ENCODE measurements at regions not wholly inside any gene's neighbourhood (a gene's known extent, or its start where the extent isn't known, plus 50 kb on each side); places are given as distances from the start of the nearest gene placed in this dataset.
"Not testable (repeated sequence)": the region's sequence is repeated elsewhere in the genome, so short reads cannot be mapped to it uniquely, and the experiment has no call there.

DNA sequence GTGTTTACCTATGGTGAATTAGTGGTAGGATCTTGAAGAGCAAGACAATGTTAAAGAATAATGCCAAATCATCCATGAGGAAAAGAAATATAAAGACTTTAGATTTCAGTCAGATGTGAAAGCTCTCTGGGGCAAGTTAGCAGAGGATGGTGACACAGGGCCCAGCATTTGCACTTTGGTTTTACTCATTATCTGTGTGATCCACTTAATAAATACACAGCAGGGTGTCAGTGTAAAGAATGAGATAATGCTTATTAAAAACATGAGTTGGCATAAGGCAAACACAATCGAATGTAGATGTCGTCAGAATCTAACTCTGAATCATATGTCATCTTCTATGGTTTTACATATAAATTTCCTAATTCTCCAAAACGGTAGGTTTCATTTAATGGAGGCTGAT is 130.4 kb upstream of the PREP start:
- TF ChIP-seq, protein P1, sequence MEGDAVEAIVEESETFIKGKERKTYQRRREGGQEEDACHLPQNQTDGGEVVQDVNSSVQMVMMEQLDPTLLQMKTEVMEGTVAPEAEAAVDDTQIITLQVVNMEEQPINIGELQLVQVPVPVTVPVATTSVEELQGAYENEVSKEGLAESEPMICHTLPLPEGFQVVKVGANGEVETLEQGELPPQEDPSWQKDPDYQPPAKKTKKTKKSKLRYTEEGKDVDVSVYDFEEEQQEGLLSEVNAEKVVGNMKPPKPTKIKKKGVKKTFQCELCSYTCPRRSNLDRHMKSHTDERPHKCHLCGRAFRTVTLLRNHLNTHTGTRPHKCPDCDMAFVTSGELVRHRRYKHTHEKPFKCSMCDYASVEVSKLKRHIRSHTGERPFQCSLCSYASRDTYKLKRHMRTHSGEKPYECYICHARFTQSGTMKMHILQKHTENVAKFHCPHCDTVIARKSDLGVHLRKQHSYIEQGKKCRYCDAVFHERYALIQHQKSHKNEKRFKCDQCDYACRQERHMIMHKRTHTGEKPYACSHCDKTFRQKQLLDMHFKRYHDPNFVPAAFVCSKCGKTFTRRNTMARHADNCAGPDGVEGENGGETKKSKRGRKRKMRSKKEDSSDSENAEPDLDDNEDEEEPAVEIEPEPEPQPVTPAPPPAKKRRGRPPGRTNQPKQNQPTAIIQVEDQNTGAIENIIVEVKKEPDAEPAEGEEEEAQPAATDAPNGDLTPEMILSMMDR (IDR thresholded peaks at IDR 0.05) = no peak
- TF ChIP-seq POLR2A (IDR thresholded peaks at IDR 0.05) = no peak
- no peaks in the 10 kb centered on the region for H3K4me1 ChIP-seq
- H3K9me3 ChIP-seq = no peaks in the 10 kb centered on the region
- ATAC-seq = no peak
- 65 to 72% methylated on average over 3 of the region's 3 CpGs for WGBS, 2 donors
- intact Hi-C loops (cut with DNase I) = no loop called here
- no peaks in the 10 kb centered on the region for H3K27me3 ChIP-seq
- no peak overlapping the region for H3K4me3 ChIP-seq
- H3K27ac ChIP-seq = no peak overlapping the region
- DNase-seq = no peak
- H3K36me3 ChIP-seq (replicated peaks in 1 of 2; ENCODE audit: insufficient read depth in 1 of 2, low read depth in 2 of 2) = no peaks in the 10 kb centered on the region

DNA sequence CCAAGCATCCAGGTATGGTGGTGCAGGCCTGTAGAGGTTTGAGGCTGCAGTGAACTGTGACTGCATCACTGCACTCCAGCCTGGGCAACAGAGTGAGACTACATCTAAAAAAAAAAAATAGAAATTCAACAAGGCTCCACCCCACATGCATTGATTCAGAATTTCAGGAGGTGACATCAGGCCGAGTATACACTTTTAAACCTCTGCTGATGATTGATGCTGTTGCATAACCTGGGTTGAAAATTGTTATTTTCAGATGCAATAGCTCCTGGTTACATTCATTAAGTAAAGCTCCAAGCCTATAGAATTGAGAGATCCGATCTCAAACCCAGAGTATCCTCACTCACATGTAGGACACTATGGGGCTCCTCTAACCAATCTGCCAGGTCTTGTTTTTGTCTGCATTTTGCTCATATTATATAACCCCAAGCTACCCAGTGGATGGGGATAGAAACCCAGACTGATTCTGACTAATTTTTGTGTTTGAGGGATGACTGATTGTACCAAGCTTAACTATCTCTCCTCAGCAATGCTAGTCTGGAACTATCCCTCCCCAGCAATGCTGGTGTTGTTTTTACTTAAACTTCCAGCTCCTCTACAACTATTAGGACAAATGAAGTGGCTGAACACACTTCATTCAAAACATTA is 123.5 kb upstream of the PREP start:
- intact Hi-C loops (cut with DNase I) = no loop called here
- TF ChIP-seq, protein P1 (IDR thresholded peaks at IDR 0.05) = no peak
- no peak for TF ChIP-seq POLR2A (IDR thresholded peaks at IDR 0.05)
- H3K27ac ChIP-seq = no peak overlapping the region
- WGBS, 2 donors = 48 to 55% methylated on average over 2 of the region's 2 CpGs
- no peaks in the 10 kb centered on the region for H3K4me1 ChIP-seq
- H3K27me3 ChIP-seq = no peaks in the 10 kb centered on the region
- DNase-seq = no peak
- H3K36me3 ChIP-seq (replicated peaks in 1 of 2; ENCODE audit: insufficient read depth in 1 of 2, low read depth in 2 of 2) = no peaks in the 10 kb centered on the region
- no peak overlapping the region for H3K4me3 ChIP-seq
- no peaks in the 10 kb centered on the region for H3K9me3 ChIP-seq
- ATAC-seq = no peak

DNA sequence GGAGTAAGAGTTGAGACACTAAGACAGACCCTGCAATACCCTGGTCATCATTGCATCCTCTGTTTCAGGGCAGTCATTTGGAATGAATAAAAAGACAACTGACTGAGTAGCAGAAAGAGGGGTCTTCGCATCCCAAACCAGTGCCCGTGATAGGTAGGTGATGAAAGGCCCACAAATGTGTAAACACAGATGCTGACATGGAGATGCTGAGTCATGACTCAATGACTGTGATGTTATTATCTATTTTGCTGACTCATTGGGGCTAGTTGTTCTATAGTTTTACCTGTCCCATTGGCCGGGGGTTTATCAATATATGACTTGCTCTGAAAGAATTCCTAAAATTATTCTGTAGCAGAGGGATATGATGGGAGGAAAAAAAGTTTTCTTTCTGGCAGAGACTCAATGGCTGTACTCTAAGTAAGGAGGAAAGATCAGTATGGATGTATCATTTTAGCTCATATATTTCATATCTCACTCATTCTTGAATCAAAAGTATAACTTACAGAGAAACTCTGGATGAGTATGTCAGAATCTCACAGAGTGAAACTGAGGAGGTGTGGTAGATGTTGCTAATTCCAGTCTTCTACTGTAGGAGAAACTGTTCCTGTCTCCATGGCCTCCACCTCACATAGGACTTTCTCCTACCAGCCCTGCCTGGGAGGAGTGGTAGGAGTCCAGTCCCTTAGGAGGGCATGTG is 119.9 kb upstream of the PREP start:
- H3K27me3 ChIP-seq = no peaks in the 10 kb centered on the region
- H3K27ac ChIP-seq = no peak overlapping the region
- no peaks in the 10 kb centered on the region for H3K36me3 ChIP-seq (replicated peaks in 1 of 2; ENCODE audit: insufficient read depth in 1 of 2, low read depth in 2 of 2)
- H3K4me1 ChIP-seq = no peaks in the 10 kb centered on the region
- no peak overlapping the region for H3K4me3 ChIP-seq
- 45 to 59% methylated on average over 3 of the region's 3 CpGs for WGBS, 2 donors
- TF ChIP-seq, protein P1 (IDR thresholded peaks at IDR 0.05) = no peak
- TF ChIP-seq POLR2A (IDR thresholded peaks at IDR 0.05) = no peak
- intact Hi-C loops (cut with DNase I) = no loop called here
- DNase-seq (no peak), ATAC-seq (no peak)
- no peaks in the 10 kb centered on the region for H3K9me3 ChIP-seq

DNA sequence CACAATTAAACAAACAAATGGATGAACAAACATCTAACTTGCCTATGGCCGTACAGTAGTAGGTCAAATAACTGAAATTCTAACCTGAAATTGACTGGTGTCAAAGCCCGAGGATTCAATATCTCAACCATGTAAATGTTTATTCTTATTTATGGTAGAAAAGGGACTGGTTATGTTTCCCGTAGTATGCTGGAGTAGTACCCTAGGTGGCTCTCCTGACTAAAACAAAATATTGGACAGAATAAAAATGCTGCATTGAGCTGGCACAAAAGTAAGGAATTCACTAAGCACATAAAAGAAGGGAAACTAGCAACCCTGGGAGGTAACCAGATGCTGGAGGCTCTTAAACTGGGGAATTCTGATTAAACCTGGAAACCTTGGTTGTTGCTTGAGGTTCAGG is 117.1 kb upstream of the PREP start:
- TF ChIP-seq, protein P1 (IDR thresholded peaks at IDR 0.05) = no peak
- TF ChIP-seq POLR2A (IDR thresholded peaks at IDR 0.05) = no peak
- Histone ChIP-seq H3K9me3 (no peaks in the 10 kb centered on the region), H3K4me3 (no peak overlapping the region), H3K27me3 (no peaks in the 10 kb centered on the region), H3K36me3 (replicated peaks in 1 of 2; ENCODE audit: insufficient read depth in 1 of 2, low read depth in 2 of 2) (no peaks in the 10 kb centered on the region), H3K4me1 (no peaks in the 10 kb centered on the region), H3K27ac (no peak overlapping the region)
- intact Hi-C loops (cut with DNase I) = no loop called here
- DNase-seq (no peak), ATAC-seq (no peak)
- 58 to 59% methylated on average over 3 of the region's 3 CpGs for WGBS, 2 donors

DNA sequence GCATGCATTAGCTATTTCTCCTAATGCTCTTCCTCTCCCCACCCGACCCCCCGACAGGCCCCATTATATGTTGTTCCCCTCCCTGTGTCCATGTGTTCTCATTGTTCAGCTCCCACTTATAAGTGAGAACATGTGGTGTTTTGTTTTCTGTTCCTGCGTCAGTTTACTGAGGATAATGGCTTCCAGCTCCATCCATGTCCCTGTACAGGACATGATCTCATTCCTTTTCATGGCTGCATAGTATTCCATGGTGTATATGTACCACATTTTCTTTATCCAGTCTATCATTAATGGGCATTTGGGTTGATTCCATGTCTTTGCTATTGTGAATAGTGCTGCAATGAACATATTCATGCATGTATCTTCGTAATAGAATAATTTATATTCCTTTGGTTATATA is 116.1 kb upstream of the PREP start:
- WGBS, 2 donors = 69 to 70% methylated on average over 4 of the region's 4 CpGs
- DNase-seq; H3K36me3 ChIP-seq (replicated peaks in 1 of 2; ENCODE audit: insufficient read depth in 1 of 2, low read depth in 2 of 2); H3K9me3 ChIP-seq; H3K27me3 ChIP-seq; ATAC-seq; H3K4me3 ChIP-seq; H3K4me1 ChIP-seq; intact Hi-C loops (cut with DNase I); H3K27ac ChIP-seq: not testable (repeated sequence)

All from body of pancreas (tissue), 4 donors.